GM19025 (cell line): ENCODE measurements at regions not wholly inside any gene's neighbourhood (a gene's known extent, or its start where the extent isn't known, plus 50 kb on each side); places are given as distances from the start of the nearest gene placed in this dataset.
"Not testable (repeated sequence)": the region's sequence is repeated elsewhere in the genome, so short reads cannot be mapped to it uniquely, and the experiment has no call there.

ENCODE experiments used
- ATAC-seq: cut with Tn5 transposase; IDR thresholded peaks from one replicate; pipeline ENCODE4 v1.9.1; 2021; ENCODE audit warnings: mild to moderate bottlenecking, low read depth, moderate library complexity; ENCODE audit not compliant: unreplicated experiment

- no peak for ATAC-seq
Observed at GRCh38 chr13:111657013-111657412, 336.6 kb downstream of the TEX29 start.

DNA sequence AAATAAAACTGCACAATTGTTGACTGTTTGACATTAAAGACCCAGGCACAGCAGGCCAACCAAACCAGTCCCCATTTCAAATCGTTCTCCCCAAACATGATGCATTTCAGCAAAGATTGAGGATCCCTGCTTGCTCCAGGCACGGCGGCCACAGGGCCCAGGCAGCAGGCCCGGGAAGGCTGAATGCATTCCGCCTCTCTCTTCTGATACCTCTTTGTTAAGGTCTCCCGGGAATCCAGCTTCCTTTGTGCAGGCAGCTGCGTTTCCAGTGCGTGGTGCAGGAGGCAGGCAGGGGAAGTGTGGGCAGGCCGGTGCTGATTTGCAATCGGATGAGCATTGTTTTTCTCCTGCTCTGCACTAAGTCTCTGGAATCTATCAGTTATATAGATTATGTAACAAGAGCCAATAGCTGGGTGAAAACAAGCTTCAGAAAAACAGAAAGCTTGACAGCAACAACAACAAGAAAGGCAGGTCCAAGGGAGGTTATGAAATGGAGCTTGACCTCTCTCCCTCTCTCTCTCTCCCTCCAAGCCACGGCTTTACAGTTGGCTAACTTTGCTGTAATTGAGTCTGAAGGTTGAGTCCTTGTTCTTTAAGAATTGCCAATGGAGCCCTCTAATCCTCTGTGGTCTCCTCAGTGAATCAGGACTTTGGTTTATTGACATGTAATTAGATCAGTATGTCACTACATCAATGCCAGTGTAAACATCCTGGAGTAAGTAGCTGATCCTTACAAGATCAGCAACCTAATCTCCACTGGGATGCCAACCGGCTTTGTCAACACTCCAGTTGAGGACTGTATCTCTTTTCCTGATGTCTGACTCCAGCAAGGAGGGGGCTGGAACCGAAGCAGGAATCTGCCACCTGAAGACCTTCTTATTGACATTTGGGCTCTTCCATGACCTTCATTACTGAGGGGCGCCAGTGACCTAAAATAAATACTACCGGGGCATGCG is 338.0 kb downstream of the TEX29 start:
- ATAC-seq = no peak

DNA sequence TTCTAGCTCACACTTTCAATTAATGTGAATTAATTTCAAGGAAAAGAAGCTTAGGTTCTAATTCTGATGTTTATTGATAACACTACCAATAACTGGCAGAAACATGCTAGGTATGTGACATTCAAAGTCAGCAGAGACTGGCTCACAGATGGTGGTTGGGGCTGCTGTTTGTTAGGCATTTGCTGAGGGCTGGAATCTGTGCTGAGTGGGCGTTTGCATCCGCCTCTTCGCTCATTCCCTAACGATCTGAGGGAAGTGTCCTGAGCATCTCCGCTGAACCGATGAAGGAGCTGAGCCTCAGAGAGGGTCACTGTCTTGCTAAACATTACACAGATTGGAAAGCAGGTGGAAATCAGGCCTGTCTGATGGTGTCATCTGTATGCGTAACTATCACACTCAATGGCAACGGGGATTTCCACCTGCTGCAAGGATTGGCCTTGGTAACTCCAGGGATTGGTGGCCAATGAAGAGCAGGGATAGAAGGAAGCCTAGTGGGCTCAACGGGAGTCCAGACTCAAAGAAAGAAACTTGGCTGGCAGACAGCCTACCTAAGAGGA is 338.9 kb downstream of the TEX29 start:
- ATAC-seq = no peak

- ATAC-seq = no peak
Observed at GRCh38 chr13:111659842-111660241, 339.4 kb downstream of the TEX29 start.

- ATAC-seq = no peak
Observed at GRCh38 chr13:111661052-111661451, 340.6 kb downstream of the TEX29 start.

GRCh38 chr13:111661776-111662175 is 341.3 kb downstream of the TEX29 start:
- no peak for ATAC-seq

- ATAC-seq = no peak
Observed at GRCh38 chr13:111662451-111662850, 342.0 kb downstream of the TEX29 start.

- no peak for ATAC-seq
Observed at GRCh38 chr13:111662895-111663294, 342.5 kb downstream of the TEX29 start.

DNA sequence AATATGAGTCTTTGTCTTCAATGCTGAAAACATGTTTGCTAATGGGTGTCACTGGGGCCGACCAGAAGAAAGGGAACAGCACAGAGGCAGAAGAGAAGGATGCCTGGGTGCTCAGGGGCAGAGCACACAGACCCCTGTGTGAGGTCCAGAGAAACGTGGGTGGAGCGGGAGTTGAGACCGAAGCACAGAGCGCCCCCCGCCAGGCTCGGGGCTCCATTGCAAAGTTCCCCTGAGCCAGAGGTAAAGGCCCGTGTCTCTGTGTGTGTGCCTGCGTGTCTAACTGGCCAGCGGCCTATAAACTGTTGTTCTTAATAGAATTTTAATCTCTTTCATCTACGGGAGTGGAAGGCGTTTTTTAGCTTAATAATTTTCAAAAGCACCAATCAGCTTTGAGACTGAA is 343.1 kb downstream of the TEX29 start:
- ATAC-seq = no peak

DNA sequence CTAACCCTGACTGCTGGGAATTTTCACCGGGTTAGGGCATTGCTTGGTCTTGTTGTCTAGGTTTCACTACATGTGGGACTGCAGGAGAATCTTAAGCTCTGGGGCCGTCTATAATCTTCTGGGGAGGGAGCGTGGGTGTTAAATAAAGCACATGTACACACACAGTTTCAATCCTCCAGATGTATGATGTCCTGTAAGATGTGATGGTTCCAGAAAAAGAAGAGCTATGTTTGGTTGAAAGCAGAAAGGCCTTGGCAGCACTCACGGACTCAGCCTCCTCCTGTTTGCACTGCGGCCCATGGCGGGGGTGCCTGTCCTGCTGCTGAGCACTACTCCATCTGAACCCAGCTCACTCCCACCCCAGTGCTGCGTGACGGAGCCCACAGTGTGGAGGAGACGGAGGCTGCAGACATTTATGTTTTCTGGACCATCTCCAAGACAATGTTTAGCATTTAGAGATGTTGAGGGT is 343.5 kb downstream of the TEX29 start:
- no peak for ATAC-seq

GRCh38 chr13:111664696-111665095 is 344.3 kb downstream of the TEX29 start:
- no peak for ATAC-seq

GRCh38 chr13:111665691-111666095 is 345.3 kb downstream of the TEX29 start:
- ATAC-seq = no peak

- no peak for ATAC-seq
Observed at GRCh38 chr13:111666164-111666776, 345.8 kb downstream of the TEX29 start.

DNA sequence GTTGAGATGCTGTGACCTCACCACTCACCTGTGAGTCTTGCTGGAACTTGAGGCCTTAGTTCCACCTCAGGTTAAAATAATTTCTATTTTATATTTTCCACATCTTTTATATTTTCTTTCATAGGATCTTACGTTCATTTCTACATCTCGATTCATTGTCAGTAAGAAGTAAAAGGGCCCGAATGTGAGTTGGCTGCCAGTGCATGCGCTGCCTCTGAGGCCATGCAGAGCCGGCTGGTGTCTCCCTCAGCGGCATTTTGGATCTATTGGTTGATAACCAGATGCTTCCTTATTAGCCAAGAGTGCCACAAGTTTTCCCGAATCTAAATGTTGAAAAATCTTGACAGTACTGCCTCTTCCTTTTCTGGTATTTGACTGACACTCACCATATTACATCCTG is 347.3 kb downstream of the TEX29 start:
- ATAC-seq = no peak

DNA sequence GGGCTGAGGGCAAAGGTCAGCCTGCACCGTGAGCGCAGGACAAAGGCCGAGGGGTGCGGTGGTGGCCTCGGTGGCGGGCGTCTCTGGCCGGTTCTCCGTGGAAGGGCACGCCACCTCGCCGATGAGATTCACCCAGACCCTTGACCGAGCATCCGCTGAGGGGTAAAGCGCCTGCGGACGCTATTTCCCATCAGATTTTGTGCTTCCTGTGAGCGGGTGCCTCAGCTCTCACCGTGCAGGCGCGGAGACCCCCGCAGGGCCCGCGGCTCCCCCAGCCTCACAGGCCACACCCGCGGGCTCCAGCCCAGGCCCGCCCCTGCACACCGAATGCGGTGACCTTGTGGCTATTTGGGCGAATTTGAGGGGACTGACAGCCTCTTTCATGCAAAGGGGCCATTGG is 348.0 kb downstream of the TEX29 start:
- ATAC-seq = no peak

DNA sequence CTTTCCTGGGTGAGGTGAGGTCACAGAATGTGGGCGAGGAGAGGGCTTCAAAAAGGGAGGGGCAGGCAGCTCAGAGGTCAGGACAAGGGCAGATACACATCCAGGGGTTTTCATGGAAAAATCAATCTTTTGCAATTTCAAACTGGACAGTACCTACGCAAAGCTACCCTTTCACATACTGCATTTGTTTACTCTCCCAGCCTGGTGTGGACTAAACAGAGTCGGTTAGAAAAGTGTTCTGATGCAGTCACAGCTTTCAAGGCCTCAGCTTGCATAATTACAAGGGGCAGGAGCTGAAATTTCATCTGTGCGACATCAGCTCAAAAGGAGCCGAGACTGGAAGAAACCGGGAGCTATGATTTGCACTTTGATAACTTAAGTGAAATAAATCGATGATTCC is 351.8 kb downstream of the TEX29 start:
- ATAC-seq = not testable (repeated sequence)

- ATAC-seq = not testable (repeated sequence)
Observed at GRCh38 chr13:111678120-111678882, 357.9 kb downstream of the TEX29 start.

DNA sequence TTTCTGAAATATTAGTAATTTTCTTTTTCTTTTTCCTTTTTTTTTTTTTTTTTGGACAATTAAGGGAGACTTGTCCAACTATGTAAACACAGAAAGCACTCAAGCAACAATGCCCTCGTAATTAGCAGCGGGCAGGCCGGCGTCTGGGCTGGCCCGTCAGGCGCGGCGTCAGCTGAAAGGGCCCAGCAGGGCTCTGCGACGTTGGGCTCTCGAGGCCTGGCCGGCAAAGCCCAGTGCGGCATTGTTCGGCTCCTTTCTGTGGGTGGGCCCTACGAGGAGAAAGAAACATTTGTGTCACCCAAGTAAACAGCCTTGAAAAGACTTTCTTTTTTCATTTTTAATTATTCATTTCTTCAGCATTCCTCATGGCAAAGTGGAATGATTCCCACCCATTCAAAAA is 359.2 kb downstream of the TEX29 start:
- not testable (repeated sequence) for ATAC-seq

DNA sequence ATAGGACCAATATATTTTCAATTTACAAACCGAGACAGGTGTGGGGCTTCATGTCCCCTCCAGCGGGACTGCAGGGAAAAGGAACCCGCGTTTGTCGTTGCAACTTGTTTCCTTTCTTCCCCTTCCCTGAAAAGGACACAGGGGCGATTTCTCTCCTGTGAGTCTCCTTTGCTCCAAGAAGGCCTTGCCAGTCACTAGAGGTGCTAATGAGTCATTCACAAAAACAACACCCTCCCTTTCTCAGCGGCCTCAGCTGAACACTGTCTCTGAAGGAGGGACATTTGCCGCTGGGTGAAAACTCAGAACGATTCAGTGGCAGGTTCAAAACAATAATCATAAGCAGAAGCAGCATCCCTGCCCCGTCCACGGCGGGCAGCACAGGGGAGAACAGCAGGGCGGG is 359.7 kb downstream of the TEX29 start:
- ATAC-seq = not testable (repeated sequence)

DNA sequence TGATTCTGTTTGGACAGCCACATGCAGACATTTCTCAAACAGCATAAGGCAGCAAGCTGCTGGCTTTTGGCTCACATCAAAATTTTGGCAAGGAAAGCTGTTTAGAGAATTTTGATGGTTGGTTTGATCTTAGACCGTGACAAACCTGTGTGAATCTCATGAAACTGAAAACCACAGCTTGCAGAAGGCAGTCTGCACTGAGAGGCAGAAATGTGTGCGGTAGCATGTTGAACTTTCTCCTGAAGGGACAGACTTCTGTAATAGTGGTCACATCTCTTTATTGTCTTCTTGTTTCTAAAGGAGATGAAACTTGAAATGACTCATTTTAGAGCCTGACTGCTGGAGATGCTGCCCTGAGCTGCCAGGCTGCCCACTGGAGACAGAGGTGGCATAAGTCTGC is 371.6 kb downstream of the TEX29 start:
- not testable (repeated sequence) for ATAC-seq

GRCh38 chr13:111696121-111696520 is 370.8 kb upstream of the SOX1 start:
- not testable (repeated sequence) for ATAC-seq
